ENCODE measurements at regions not wholly inside any gene's neighbourhood (a gene's known extent, or its start where the extent isn't known, plus 50 kb on each side); places are given as distances from the start of the nearest gene placed in this dataset.
"Not testable (repeated sequence)": the region's sequence is repeated elsewhere in the genome, so short reads cannot be mapped to it uniquely, and the experiment has no call there.

DNA sequence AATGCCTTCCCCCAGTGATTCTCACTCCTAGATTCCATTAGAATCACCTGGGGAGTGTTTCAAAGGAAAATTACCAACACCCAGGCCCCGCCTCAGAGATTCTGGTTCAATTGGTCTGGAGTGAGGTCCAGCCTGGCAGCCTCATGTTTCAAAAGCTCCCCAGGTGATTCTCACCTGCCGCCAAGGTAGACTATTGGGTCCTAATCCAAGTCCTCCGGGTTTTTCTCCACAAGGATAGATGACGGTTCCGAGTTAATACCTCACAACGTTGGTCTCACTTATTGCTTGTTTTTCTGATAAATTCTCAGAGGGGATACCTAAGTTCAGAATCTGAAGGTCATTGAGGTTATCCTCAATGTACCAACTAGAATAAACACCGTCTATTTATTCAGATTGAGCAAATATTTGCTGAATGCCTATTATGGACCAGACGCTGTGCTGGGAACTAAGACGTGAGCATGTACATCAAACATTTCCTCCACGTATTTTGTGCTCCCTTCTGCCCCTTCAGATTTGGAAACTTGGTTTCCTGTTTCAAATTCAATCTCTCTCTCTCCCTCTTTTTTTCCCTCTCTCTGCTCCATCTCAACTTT, 97.5 kb downstream of the SEC16B start:
- TF ChIP-seq, protein P1, sequence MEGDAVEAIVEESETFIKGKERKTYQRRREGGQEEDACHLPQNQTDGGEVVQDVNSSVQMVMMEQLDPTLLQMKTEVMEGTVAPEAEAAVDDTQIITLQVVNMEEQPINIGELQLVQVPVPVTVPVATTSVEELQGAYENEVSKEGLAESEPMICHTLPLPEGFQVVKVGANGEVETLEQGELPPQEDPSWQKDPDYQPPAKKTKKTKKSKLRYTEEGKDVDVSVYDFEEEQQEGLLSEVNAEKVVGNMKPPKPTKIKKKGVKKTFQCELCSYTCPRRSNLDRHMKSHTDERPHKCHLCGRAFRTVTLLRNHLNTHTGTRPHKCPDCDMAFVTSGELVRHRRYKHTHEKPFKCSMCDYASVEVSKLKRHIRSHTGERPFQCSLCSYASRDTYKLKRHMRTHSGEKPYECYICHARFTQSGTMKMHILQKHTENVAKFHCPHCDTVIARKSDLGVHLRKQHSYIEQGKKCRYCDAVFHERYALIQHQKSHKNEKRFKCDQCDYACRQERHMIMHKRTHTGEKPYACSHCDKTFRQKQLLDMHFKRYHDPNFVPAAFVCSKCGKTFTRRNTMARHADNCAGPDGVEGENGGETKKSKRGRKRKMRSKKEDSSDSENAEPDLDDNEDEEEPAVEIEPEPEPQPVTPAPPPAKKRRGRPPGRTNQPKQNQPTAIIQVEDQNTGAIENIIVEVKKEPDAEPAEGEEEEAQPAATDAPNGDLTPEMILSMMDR (IDR thresholded peaks at IDR 0.05; ENCODE audit: extremely low read depth, missing control alignments), result no peak

DNA sequence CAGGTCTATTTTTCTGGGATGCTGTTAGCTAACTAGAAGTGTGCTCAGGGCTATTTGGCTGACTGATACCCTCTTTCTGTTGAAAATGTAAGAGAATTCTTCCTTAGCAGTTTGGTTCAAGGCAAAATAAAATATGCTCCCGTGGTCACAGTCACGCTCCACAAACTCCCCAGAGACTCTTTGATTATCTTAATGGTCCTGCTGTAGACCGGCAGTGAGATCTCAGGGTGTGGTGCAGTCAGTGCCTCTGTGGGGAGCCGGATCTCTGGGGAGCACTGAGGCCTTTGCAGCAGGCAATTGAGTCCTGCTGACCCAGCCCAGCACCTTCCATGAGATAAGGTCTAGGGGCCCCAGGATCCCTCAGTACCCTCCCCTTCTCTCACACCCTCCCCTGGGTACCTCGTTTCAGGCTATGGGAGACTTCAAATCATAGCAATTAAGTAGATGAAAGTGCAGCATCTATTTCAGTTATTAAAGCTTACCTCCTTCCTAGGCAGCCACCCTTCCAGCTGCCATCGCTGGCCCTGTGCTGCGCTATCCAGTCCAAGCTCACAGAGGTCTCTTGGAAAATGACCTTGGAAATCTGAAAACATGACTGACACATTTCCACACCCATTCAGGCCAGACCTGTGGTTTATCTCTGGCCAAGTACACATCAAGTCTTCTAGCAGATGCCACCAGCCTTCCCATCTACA, 98.1 kb downstream of the SEC16B start:
- TF ChIP-seq, protein P1 (IDR thresholded peaks at IDR 0.05; ENCODE audit: extremely low read depth, missing control alignments), result no peak
- DNase-seq (ENCODE audit: low spot score), result no peak

More for the DNA sequence above, 97.5 kb downstream of the SEC16B start:
- no peak for DNase-seq (ENCODE audit: low spot score)

DNA sequence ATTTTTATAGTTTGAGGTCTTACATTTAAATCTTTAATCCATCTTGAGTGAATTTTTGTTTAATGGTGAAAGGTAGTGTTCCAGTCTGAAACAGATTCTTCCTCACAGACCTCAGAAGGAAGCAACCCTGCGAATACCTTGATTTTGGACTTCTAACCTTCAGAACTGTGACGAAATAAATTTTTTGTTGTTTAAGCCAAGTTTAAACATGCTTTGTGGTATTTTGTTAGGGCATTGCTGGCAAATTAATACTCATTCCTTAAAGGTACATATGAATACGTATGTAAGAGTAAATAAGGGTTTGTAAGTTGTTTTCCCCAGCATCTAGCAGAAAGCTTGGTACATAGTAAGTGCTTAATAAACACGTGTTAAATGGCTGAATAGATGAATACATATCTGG, 100.3 kb downstream of the SEC16B start:
- TF ChIP-seq, protein P1 (IDR thresholded peaks at IDR 0.05; ENCODE audit: extremely low read depth, missing control alignments), result no peak
- DNase-seq (ENCODE audit: low spot score), result no peak

DNA sequence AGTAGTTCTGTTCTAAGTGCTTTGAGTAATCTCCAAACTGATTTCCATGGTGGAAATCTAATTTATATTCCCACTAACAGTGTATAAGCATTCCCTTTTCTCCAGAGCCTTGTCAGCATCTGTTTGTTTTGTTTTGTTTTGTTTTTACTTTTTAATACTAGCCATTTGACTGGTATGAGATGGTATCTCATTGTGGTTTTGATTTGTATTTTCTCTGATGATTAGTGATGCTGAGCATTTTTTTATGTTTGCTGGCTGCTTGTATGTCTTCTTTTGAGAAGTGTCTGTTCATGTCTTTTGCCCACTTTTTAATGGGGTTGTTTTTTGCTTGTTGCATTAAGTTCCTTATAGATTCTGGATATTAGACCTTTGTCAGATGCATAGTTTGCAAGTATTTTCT, 100.8 kb downstream of the SEC16B start:
- DNase-seq (ENCODE audit: low spot score), result not testable (repeated sequence)

DNA sequence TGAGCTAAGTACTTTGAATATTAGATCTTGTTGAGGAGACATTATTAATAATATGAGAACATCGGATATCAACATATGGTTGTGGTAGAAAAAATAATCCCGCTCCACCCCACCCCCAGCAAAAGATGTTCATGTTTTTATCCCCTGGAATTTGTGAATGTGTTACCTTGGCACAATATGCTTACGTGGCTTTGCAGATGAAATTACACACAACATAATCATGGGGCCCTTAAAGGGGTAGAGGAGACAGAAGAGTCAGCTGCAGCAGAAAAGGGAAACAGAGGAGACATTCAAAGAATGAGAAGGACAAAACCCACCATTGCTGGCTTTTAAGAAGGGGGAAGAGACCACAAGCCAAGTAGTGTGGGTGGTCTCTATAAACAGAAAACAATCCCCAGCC, 104.1 kb downstream of the SEC16B start:
- no peak for DNase-seq (ENCODE audit: low spot score)
- TF ChIP-seq, protein P1 (IDR thresholded peaks at IDR 0.05; ENCODE audit: extremely low read depth, missing control alignments), result no peak

DNA sequence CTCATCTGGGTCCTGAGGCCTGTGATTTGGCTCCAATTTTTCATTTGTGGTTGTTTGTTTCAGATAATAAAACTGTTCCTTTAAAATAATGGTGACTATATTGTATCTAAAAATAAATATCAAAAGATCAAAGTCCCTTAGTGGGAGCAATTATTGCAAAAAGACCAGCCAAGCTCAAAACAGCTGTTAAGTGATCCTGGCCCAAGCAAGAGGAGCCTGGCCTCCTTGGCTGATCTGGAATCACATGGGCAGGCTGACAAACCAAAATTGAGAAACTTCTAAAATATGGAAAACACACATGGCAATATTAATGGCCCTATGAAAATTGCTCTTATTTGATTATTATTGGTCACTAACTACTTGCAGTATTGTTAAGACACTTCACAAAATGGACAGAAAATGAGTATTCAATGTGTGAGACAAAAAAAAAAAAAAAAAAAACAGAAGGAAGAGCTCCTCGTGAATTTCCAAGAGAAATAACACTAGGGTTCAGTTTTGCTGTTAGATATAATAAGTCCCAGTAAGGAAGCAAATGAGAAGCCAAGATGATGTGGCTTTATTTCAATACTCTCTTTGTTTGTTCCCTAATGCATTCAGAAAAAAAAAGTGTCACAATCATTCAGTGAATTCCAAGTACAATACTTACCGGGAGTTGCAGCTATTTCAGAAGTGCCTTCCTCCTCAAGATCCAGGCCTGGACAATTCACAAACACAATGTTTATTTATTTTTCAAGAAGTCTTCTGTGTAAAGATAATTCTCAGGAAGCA, 105.1 kb downstream of the SEC16B start:
- DNase-seq (ENCODE audit: low spot score), result no peak
- TF ChIP-seq, protein P1 (IDR thresholded peaks at IDR 0.05; ENCODE audit: extremely low read depth, missing control alignments), result no peak

DNA sequence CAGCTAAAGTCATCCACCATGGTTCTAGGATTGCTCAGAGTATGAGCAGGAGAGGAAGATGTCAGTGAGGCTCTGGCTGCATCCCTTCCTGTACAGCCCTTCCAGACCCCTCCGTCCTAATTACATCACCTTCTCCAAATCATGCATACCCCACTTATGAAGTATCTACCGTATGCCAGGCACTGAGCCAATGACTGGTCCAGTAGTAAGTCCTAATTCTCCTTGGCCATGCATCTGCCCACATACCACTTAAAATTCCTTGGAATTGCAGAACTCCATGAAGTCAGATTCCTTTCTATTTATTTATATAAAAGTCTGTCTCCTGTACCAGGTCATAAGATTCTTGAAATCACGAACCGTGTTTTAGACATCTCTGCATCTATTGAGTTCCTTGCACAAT, 106.1 kb downstream of the SEC16B start:
- TF ChIP-seq, protein P1 (IDR thresholded peaks at IDR 0.05; ENCODE audit: extremely low read depth, missing control alignments), result no peak
- no peak for DNase-seq (ENCODE audit: low spot score)
